ENCODE measurements at regions not wholly inside any gene's neighbourhood (a gene's known extent, or its start where the extent isn't known, plus 50 kb on each side); places are given as distances from the start of the nearest gene placed in this dataset.

- DNase-seq = no peak
Observed at GRCh38 chr2:208545403-208546042, 138.9 kb downstream of the PTH2R start.

GRCh38 chr2:208546107-208546506 lies 139.5 kb downstream of the PTH2R start:
- DNase-seq = no peak

GRCh38 chr2:208546860-208547650 lies 140.5 kb downstream of the PTH2R start:
- DNase-seq = no peak

GRCh38 chr2:208548700-208549099 lies 142.1 kb downstream of the PTH2R start:
- DNase-seq = no peak

GRCh38 chr2:208549546-208550158 lies 143.1 kb downstream of the PTH2R start:
- no peak for DNase-seq

- no peak for DNase-seq
Observed at GRCh38 chr2:208552943-208553342, 146.4 kb downstream of the PTH2R start.

GRCh38 chr2:208556983-208557484 lies 150.4 kb downstream of the PTH2R start:
- DNase-seq = peak; percentile 21

- no peak for DNase-seq
Observed at GRCh38 chr2:208565690-208566416, 159.3 kb downstream of the PTH2R start.

- no peak for DNase-seq
Observed at GRCh38 chr2:208568203-208568602, 161.6 kb downstream of the PTH2R start.

- no peak for DNase-seq
Observed at GRCh38 chr2:208570066-208570465, 163.5 kb downstream of the PTH2R start.

GRCh38 chr2:208570851-208571763 lies 164.5 kb downstream of the PTH2R start:
- DNase-seq = no peak

- no peak for DNase-seq
Observed at GRCh38 chr2:208571764-208572131, 165.2 kb downstream of the PTH2R start.

- DNase-seq = no peak
Observed at GRCh38 chr2:208573569-208573968, 167.0 kb downstream of the PTH2R start.

- no peak for DNase-seq
Observed at GRCh38 chr2:208579678-208580077, 173.1 kb downstream of the PTH2R start.

GRCh38 chr2:208584378-208584985 lies 177.9 kb downstream of the PTH2R start:
- DNase-seq = no peak

- DNase-seq = no peak
Observed at GRCh38 chr2:208586516-208586915, 179.9 kb downstream of the PTH2R start.

GRCh38 chr2:208594642-208595385 lies 188.2 kb downstream of the PTH2R start:
- DNase-seq = no peak

- DNase-seq = no peak
Observed at GRCh38 chr2:208595386-208596275, 189.0 kb downstream of the PTH2R start.

GRCh38 chr2:208607694-208608093 lies 201.1 kb downstream of the PTH2R start:
- no peak for DNase-seq
